HG02981 (cell line): ENCODE measurements at regions not wholly inside any gene's neighbourhood (a gene's known extent, or its start where the extent isn't known, plus 50 kb on each side); places are given as distances from the start of the nearest gene placed in this dataset.

Experiments
- ATAC-seq: cut with Tn5 transposase; IDR thresholded peaks from one replicate; pipeline ENCODE4 v1.9.1; 2021; ENCODE audit warnings: mild to moderate bottlenecking, moderate library complexity; ENCODE audit not compliant: unreplicated experiment

- ATAC-seq = peak; percentile 31
These were observed 2184.4 kb upstream of the TENM3 start for GRCh38 chr4:180058691-180059215.

GRCh38 chr4:180059216-180059881 is 2183.9 kb upstream of the TENM3 start:
- ATAC-seq = peak; percentile 7

DNA sequence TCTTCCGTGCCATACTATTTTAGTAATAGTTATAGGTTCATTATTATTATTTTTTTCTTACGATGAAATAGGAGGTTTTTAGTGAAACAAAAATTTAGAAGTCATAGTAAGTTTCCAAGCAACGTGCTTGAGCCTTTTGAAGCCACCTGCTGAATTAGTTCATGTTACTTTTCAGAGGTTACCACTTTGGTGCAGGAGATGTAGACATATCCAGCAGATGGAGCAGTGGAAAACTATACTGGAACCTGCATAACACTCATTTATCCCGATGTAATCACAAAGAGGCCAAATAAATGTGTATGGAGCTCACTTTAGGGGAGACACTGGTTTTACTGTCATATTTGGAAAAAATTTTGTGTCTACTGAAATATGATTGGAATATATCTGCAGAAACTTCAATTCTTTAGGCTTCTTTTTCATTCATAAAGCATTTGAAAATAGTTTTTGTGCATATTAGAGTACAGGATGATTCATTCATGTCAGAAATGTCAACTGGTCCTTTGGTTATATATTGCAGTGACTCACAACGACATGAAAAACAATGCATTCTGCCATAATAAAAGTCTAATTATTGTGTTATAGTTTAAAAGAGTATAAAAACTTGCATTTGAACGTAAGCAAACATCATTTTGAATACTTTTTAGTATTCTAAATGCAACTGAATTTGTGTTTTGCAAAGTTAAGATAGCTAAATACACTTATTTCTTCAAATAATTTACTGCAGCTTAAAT is 2182.9 kb upstream of the TENM3 start:
- ATAC-seq = no peak

DNA sequence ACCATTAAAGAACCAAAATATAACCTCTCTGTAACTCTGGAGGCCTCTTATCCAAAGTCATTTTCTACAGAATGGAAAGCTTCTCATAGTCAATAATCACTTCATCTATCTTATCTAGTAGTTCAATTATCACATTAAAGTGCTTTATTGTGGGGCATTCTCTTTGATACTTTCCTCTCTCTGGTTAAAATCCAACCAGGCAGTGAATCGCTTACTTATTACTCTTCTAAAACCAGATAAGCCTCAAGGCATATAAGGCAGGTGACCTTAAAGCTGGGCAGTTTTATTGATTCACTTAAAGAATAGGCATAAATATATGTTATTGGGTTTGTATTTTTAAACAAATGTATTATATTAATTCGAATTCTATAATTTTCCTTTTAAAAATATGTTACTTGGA is 2162.1 kb upstream of the TENM3 start:
- ATAC-seq = no peak

- ATAC-seq = no peak
These were observed 2158.6 kb upstream of the TENM3 start for GRCh38 chr4:180084561-180084960.

GRCh38 chr4:180086480-180087190 is 2156.6 kb upstream of the TENM3 start:
- ATAC-seq = no peak

DNA sequence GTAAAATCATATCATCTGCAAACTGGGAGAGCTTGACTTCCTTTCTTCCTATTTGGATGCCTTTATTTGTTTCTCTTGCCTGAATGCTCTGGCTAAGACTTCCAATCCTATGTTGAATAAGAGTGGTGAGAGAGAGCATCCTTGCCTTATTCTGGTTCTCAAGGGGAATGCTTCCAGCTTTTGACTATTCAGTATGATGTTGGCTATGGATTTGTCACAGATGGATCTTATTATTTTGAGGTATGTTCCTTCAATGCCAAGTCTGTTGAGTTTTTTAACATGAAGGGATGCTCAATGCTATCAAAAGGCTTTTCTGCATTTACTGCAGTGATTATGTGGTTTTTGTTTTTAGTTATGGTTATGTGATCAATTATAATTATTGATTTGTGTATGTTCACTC is 2144.6 kb upstream of the TENM3 start:
- no peak for ATAC-seq

GRCh38 chr4:180099957-180100356 is 2143.2 kb upstream of the TENM3 start:
- no peak for ATAC-seq

DNA sequence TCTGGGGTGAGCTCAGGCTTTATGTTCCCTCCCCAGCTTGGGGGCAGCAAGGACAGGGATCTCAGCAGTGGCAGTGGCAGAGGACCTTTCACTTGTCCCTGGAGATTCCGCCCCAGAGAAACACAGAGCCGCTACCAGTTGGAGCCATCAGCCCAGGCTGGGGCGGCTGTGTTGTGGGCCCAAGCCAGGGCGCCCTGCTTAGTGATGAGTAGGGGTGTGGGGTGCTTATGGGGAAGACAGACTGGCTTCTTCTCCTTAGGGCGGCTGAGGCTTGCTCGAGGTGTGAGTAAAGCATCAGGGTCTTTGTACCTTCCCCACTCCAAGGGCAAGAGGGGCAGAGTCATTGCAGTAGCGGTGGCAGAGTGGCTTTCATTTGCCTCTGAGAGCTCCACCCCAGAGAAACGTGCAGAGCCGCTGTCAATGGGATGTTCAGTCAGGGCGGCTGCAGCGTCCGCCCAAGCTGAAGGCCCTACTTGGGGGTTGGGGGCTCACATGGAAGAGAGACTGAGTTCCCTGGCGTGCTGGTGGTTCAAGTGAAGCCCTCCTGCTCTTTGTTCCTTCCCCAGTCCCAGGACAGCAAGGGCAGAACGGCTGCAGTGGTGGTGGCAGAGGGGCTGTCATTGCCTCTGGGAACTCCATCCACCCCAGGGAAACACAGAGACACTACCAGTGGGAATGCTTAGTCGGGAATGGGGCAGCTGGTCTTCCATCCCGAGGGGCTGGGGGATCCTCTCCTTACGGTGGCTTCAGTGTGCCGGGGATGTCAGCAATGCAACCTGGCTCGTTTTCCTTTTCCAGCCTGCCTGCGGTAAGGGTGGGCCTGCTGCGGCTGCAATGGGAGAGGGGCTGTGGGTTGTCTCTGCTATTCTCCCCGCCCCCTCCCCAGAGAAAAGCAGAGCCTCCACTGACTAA is 2142.5 kb upstream of the TENM3 start:
- ATAC-seq = no peak

GRCh38 chr4:180101348-180102083 is 2141.7 kb upstream of the TENM3 start:
- ATAC-seq = no peak

GRCh38 chr4:180103794-180104193 is 2139.4 kb upstream of the TENM3 start:
- ATAC-seq = no peak

DNA sequence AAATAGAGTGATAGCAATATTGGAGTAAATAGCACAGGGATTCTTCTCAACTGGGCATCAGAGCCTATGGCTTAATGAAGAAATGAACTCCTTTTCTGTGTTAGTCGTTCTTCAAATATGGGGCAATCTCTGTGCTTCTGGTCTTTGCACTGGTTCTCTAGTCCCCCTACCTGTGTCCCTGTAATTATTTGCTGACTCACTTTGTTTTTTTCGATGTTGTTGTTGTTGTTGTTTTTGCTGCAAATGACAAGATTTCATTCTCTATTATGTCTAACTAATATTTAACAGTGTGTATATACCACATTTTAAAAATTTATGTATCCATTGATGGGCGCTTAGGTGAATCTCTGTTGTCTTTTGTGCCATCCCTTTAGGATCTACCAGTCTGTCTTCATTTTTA is 2137.8 kb upstream of the TENM3 start:
- no peak for ATAC-seq

- ATAC-seq = no peak
These were observed 2137.1 kb upstream of the TENM3 start for GRCh38 chr4:180106122-180106521.

DNA sequence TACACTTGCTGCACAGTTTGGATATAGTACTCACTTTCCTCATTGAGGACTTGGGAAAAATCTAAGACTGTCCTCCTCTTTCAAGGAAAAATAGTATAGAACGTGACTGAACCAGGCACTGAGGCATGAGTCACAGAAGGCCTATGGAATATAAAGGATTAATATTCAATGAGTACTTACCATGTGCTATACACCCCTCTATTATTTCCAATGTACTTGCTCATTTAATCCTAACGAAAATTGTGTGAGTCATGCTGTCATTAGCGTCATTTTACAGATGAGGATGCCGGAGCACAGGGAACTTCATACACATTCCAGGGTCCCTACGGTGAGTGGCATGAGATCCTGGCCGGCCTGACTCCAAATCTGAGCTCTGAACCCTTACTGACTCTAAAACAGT is 2136.2 kb upstream of the TENM3 start:
- no peak for ATAC-seq

DNA sequence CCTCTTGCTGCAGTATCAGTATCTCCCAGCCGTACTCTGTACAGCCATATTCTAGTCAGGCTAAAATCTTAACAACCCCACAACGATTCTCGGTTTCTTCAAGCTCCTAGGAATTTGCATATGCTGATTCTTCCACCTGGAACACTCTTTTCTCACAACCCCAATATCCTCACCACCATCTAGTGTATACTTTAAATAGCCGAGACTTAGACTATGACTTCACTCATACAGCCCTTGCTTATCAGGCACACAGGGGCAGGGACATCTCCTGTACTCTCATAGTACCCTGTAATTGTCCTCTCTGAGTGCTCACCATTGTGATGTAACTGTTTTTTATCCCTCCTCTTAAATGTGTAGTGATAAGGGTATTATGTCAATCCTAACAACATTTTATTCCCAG is 2126.4 kb upstream of the TENM3 start:
- ATAC-seq = no peak

DNA sequence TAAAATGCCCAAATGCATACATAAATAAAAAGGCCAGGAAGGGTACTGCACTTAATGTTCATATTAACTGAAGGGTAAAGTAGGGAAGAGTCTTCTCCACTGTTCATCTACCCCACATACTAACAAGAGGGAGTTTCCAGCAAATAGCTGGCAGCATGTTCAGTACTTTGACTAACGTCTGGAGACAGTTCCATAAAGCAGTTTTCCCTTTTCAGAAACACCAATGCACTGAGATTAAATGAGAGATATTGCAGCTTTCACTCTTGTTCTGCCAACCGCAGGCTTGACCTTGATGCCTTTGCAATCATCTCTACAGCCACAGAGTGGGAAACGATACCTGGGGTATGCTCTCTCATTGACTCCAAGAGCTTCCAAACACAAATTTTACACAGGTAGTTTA is 2123.1 kb upstream of the TENM3 start:
- no peak for ATAC-seq

GRCh38 chr4:180134091-180134866 is 2108.9 kb upstream of the TENM3 start:
- ATAC-seq = no peak

DNA sequence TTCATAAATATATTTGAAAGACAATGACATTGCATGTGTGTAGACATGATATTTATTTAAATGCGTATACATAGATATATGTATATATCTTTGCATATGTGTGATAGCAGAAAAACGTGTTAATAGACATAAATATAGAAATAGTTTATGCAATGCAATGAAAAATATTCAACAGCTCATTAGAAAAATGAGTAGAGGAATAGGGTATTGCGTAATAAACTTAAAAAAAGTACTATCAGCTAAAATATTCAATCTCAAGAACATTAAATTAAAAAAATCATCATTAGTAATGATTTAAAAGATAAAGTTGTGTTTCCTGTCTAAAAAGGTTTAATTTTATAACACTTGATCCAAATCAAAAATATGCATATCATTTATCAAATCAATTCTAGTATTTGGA is 2101.5 kb upstream of the TENM3 start:
- no peak for ATAC-seq

DNA sequence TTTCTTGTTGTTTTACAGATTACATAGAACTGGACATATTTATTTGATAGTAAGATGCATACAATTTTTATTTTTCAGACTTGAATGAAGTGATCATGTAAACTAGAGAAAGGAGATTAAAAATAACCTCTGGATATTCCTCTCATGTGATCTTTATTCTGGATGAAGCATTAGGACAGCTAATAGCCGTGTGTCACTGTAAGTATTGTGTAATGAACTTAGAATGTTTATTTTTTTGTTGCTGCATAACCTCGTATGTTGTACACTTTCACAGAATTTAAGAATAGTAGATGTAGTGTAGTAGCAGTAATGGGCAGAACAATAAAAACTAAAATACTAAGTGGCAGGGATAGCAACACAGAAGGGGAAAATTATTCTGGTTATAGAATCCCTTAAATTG is 2094.5 kb upstream of the TENM3 start:
- no peak for ATAC-seq
